CD14-positive monocyte (primary cell): ENCODE measurements at regions not wholly inside any gene's neighbourhood (a gene's known extent, or its start where the extent isn't known, plus 50 kb on each side); places are given as distances from the start of the nearest gene placed in this dataset.

Experiments used
- DNase-seq, 3 donors: peaks; one replicate each; pipeline ENCODE4 v3.0.0-alpha.2; 2011 to 2022
- H2AFZ ChIP-seq: 2 replicates; pipeline ENCODE4 v1.6.0; 2012; ENCODE audit warnings: mild to moderate bottlenecking, low read depth, low read length, inconsistent platforms; ENCODE audit not compliant: insufficient read depth, poor library complexity, severe bottlenecking
- H3K27ac ChIP-seq, 2 donors: 1 replicate in 1 of 2; 2 replicates in 1 of 2; pipeline ENCODE4 v1.5.1; 2012 to 2013; ENCODE audit warnings: low read length in 2 of 2, control low read depth in 1 of 2, inconsistent platforms in 1 of 2, low read depth in 1 of 2, mild to moderate bottlenecking in 1 of 2
- H3K27me3 ChIP-seq, 2 donors: one replicate each; pipeline versions ENCODE4 v1.6.0 to v1.6.1; 2011 to 2013; ENCODE audit warnings: low read length in 2 of 2; ENCODE audit not compliant: control insufficient read depth in 2 of 2, insufficient read depth in 2 of 2
- H3K36me3 ChIP-seq, 2 donors: replicated peaks in 1 of 2; 1 replicate in 1 of 2; 2 replicates in 1 of 2; pipeline versions ENCODE4 v1.5.1 to v1.6.1; 2012 to 2013; ENCODE audit warnings: low read length in 2 of 2, control low read depth in 1 of 2, inconsistent platforms in 1 of 2, mild to moderate bottlenecking in 1 of 2; ENCODE audit not compliant: insufficient read depth in 2 of 2, control insufficient read depth in 1 of 2
- H3K4me1 ChIP-seq, 2 donors: 1 replicate in 1 of 2; 2 replicates in 1 of 2; pipeline versions ENCODE4 v1.5.1 to v1.6.1; 2012 to 2013; ENCODE audit warnings: low read length in 2 of 2, control low read depth in 1 of 2, inconsistent platforms in 1 of 2, mild to moderate bottlenecking in 1 of 2, moderate library complexity in 1 of 2; ENCODE audit not compliant: insufficient read depth in 2 of 2, control insufficient read depth in 1 of 2
- H3K4me2 ChIP-seq: replicated peaks from 2 replicates; pipeline ENCODE3; 2012; ENCODE audit warnings: low read length, moderate library complexity, mild to moderate bottlenecking; ENCODE audit not compliant: poor library complexity, severe bottlenecking; ENCODE audit errors: extremely low read depth
- H3K4me3 ChIP-seq, 3 experiments: fragments of 200-600 bp in 1 of 3; sonication (generic) in 1 of 3; replicated peaks in 1 of 3; 1 replicate in 2 of 3; 2 replicates in 1 of 3; pipeline ENCODE4 v1.5.1; 2011 to 2013; ENCODE audit warnings: low read length in 3 of 3, mild to moderate bottlenecking in 3 of 3, control low read depth in 2 of 3, low read depth in 2 of 3, inconsistent platforms in 1 of 3, moderate library complexity in 1 of 3
- H3K79me2 ChIP-seq: 2 replicates; pipeline ENCODE4 v1.6.0; 2012; ENCODE audit warnings: mild to moderate bottlenecking, control low read depth, inconsistent platforms, low read length, moderate library complexity; ENCODE audit not compliant: insufficient read depth
- H3K9ac ChIP-seq: 2 replicates; pipeline ENCODE4 v1.6.0; 2017; ENCODE audit warnings: low read length, mild to moderate bottlenecking; ENCODE audit not compliant: insufficient read depth, poor library complexity, severe bottlenecking
- H3K9me3 ChIP-seq, 2 donors: replicated peaks in 1 of 2; 1 replicate in 1 of 2; 2 replicates in 1 of 2; pipeline versions ENCODE4 v1.5.1 to v1.6.1; 2012 to 2013; ENCODE audit warnings: low read length in 2 of 2, control low read depth in 1 of 2; ENCODE audit not compliant: control insufficient read depth in 1 of 2, insufficient read depth in 1 of 2
- H4K20me1 ChIP-seq: 2 replicates; pipeline ENCODE4 v1.6.0; 2012; ENCODE audit warnings: mild to moderate bottlenecking, low read length, control low read depth, moderate library complexity; ENCODE audit not compliant: insufficient read depth
- H3K27ac Mint-ChIP-seq, 7 donors: one replicate each; pipeline ENCODE4 v1.8.0; 2020; ENCODE audit warnings: mild to moderate bottlenecking in 7 of 7, mixed read lengths in 7 of 7, moderate library complexity in 6 of 7, inconsistent platforms in 2 of 7
- H3K27me3 Mint-ChIP-seq, 3 donors: one replicate each; pipeline ENCODE4 v1.8.0; 2021 to 2022; ENCODE audit warnings: low read depth in 3 of 3, mild to moderate bottlenecking in 3 of 3, mixed read lengths in 3 of 3, moderate library complexity in 3 of 3, inconsistent platforms in 1 of 3
- H3K36me3 Mint-ChIP-seq, 2 donors: one replicate each; pipeline ENCODE4 v1.8.0; 2020; ENCODE audit warnings: mixed read lengths in 2 of 2, inconsistent platforms in 1 of 2, mild to moderate bottlenecking in 1 of 2
- H3K4me1 Mint-ChIP-seq: one replicate; pipeline ENCODE4 v1.8.0; 2020; ENCODE audit warnings: mild to moderate bottlenecking, mixed read lengths
- H3K4me3 Mint-ChIP-seq, 2 donors: one replicate each; pipeline ENCODE4 v1.8.0; 2020; ENCODE audit warnings: mild to moderate bottlenecking in 2 of 2, mixed read lengths in 2 of 2, moderate library complexity in 1 of 2
- H3K9me3 Mint-ChIP-seq, 7 donors: one replicate each; pipeline ENCODE4 v1.8.0; 2020 to 2022; ENCODE audit warnings: mixed read lengths in 7 of 7, mild to moderate bottlenecking in 6 of 7, moderate library complexity in 6 of 7, inconsistent platforms in 2 of 7
- WGBS: methylation state at CpG from one replicate; pipeline ENCODE4 v1.1.5; 2013; ENCODE audit warnings: missing lambda C conversion rate; ENCODE audit not compliant: insufficient coverage; 5-methylcytosine and 5-hydroxymethylcytosine counted together
- intact Hi-C, 2 donors: fragments of 100-400 bp; cut with micrococcal nuclease; formaldehyde crosslinking; loops; one replicate each; pipeline versions ENCODE4 v1.15.0 to v1.15.1; 2023
- TF ChIP-seq, protein P1 (sequence below): fragments of 200-600 bp; IDR thresholded peaks from one replicate; pipeline ENCODE4 v1.8.0; 2022; ENCODE audit warnings: antibody characterized with exemption, mild to moderate bottlenecking

DNA sequence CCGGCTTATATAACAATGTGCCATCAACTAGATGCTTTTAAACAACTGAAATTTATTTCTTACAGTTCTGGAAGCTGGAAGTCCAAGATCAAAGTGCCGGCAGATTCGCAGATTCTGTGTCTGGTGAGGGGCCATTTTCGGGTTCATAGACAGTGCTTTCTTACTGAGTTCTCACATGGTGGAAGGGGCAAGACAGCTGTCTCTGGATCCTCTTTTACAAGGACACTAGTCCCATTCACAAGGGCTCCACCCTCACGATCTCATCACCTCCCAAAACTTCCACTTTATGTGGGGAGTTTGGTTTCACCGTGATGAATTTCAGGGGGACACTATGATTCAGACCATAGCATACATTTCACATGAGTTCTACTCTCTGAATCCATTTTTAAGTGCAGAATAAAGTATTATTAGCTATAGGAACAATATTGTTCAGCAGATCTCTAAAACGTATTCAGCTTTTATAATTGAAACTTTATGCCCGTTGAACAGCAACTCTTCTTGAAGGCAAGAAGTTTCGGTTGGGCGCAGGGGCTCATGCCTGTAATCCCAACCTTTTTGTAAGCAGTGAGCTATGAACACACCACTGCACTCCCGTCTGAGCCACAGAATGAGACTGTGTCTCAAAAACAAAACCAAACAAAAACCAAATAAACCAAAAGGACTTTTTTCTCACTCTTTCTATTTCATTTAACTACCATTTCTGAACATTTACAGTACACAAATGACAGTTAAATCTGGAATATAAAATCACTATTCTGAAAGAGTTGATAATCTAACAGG, 502.8 kb downstream of the CMPK2 start:
- H3K27ac ChIP-seq = no peak overlapping the region
- DNase-seq = no peak
- no peaks in the 10 kb centered on the region for H3K36me3 Mint-ChIP-seq
- H3K27ac Mint-ChIP-seq = no peak overlapping the region
- no peaks in the 10 kb centered on the region for H3K4me1 Mint-ChIP-seq
- TF ChIP-seq, protein P1, sequence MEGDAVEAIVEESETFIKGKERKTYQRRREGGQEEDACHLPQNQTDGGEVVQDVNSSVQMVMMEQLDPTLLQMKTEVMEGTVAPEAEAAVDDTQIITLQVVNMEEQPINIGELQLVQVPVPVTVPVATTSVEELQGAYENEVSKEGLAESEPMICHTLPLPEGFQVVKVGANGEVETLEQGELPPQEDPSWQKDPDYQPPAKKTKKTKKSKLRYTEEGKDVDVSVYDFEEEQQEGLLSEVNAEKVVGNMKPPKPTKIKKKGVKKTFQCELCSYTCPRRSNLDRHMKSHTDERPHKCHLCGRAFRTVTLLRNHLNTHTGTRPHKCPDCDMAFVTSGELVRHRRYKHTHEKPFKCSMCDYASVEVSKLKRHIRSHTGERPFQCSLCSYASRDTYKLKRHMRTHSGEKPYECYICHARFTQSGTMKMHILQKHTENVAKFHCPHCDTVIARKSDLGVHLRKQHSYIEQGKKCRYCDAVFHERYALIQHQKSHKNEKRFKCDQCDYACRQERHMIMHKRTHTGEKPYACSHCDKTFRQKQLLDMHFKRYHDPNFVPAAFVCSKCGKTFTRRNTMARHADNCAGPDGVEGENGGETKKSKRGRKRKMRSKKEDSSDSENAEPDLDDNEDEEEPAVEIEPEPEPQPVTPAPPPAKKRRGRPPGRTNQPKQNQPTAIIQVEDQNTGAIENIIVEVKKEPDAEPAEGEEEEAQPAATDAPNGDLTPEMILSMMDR = no peak
- H3K4me2 ChIP-seq = no peak overlapping the region
- H3K4me1 ChIP-seq = no peaks in the 10 kb centered on the region
- H3K36me3 ChIP-seq = no peaks in the 10 kb centered on the region
- no peaks in the 10 kb centered on the region for H3K9me3 ChIP-seq
- no peaks in the 10 kb centered on the region for H3K27me3 ChIP-seq
- peaks cover 0 to 5% (median 0%) of the 10 kb centered on the region in 7 donors for H3K9me3 Mint-ChIP-seq
- no peak overlapping the region for H3K4me3 ChIP-seq
- no peak overlapping the region for H3K4me3 Mint-ChIP-seq
- H3K27me3 Mint-ChIP-seq = peaks cover 0 to 2% (median 0%) of the 10 kb centered on the region in 3 donors
- no peak overlapping the region for H3K9ac ChIP-seq
- H4K20me1 ChIP-seq = no peaks in the 10 kb centered on the region
- 67% methylated on average over 3 of the region's 11 CpGs for WGBS
- H2AFZ ChIP-seq = no peak overlapping the region
- H3K79me2 ChIP-seq = no peaks in the 10 kb centered on the region
- intact Hi-C loops = no loop called here

DNA sequence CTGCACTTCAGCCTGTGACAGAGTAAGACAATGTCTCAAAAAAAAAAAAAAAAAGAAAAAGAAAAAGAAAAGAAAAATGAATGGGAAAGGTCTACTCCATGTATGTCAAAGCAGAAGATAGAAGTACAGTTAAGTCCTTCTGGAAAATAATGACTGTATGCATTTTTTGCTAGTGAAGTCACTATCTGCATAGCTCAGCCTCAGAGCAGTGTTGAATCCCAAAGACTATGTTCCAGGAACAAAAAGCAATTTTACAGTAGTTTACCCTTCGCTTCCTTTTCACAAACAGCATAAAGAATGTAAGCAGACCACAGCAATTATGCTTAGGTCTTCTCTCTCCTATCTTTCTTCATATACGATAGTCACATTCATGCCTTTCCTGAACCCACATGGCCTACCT, 497.4 kb downstream of the CMPK2 start:
- H3K27me3 ChIP-seq = no peaks in the 10 kb centered on the region
- no peak for DNase-seq
- whole genome bisulfite sequencing = 88% methylated on average over 2 of the region's 2 CpGs
- H3K4me1 ChIP-seq = no peaks in the 10 kb centered on the region
- no peak overlapping the region for H3K27ac ChIP-seq
- H3K4me3 ChIP-seq = no peak overlapping the region
- no peaks in the 10 kb centered on the region for H3K36me3 Mint-ChIP-seq
- intact Hi-C loops = no loop called here
- no peak overlapping the region for H2AFZ ChIP-seq
- H3K9ac ChIP-seq = no peak overlapping the region
- peaks cover 0 to 2% (median 0%) of the 10 kb centered on the region in 3 donors for H3K27me3 Mint-ChIP-seq
- H3K79me2 ChIP-seq = no peaks in the 10 kb centered on the region
- peaks cover 0 to 2% (median 0%) of the 10 kb centered on the region in 7 donors for H3K9me3 Mint-ChIP-seq
- TF ChIP-seq, protein P1 = no peak
- no peak overlapping the region for H3K4me3 Mint-ChIP-seq
- no peaks in the 10 kb centered on the region for H3K4me1 Mint-ChIP-seq
- no peak overlapping the region for H3K4me2 ChIP-seq
- no peaks in the 10 kb centered on the region for H3K36me3 ChIP-seq
- H4K20me1 ChIP-seq = no peaks in the 10 kb centered on the region
- H3K27ac Mint-ChIP-seq = no peak overlapping the region
- no peaks in the 10 kb centered on the region for H3K9me3 ChIP-seq
